NT2/D1 (cell line): ENCODE measurements at regions not wholly inside any gene's neighbourhood (a gene's known extent, or its start where the extent isn't known, plus 50 kb on each side); places are given as distances from the start of the nearest gene placed in this dataset.

ENCODE experiments used
- SUZ12 ChIP-seq: IDR thresholded peaks from 2 replicates; pipeline ENCODE4 v1.6.1; 2011; ENCODE audit not compliant: insufficient read length, insufficient read depth; ENCODE audit errors: extremely low read depth
- YY1 ChIP-seq: IDR thresholded peaks from 2 replicates; pipeline ENCODE4 v1.6.1; 2011; ENCODE audit not compliant: insufficient read length, insufficient read depth
- ZNF274 ChIP-seq: IDR thresholded peaks from 2 replicates; pipeline ENCODE4 v1.6.1; 2011; ENCODE audit warnings: mild to moderate bottlenecking, low read depth, low read length

DNA sequence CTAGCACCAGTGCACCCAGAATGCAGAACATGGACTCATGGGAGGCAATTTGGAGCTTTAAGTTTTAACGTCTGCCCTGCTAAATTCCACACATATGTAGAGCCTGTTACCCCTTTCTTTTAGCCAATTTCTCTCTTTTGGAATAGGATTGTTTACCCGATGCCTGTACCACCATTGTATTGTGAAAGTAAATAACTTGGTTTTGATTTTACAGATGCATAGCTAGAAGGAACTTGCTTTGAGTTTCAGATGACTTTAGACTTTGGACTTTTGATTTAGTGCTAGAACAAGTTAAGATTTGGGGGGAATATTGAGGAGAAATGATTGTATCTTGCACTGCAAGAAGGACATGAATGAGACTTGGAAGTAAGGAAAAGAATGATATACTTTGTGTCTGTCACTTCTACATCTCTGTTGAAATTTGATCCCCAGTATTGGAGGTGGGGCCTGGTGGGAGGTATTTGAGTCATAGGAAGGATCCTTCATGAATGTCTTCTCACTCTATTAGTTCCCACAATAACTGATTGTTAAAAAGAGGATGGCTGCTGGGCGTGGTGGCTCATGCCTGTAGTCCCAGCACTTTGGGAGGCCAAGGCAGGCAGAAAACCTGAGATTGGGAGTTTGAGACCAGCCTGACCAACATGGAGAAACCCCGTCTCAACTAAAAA lies 794.8 kb upstream of the LCORL start:
- TF ChIP-seq ZNF274, result no peak
- TF ChIP-seq SUZ12, result no peak
- TF ChIP-seq YY1, result no peak
